ENCODE measurements at regions not wholly inside any gene's neighbourhood (a gene's known extent, or its start where the extent isn't known, plus 50 kb on each side); places are given as distances from the start of the nearest gene placed in this dataset.
A peak's percentile ranks its signal among the peaks of the same experiment; 100 is the strongest.

DNA sequence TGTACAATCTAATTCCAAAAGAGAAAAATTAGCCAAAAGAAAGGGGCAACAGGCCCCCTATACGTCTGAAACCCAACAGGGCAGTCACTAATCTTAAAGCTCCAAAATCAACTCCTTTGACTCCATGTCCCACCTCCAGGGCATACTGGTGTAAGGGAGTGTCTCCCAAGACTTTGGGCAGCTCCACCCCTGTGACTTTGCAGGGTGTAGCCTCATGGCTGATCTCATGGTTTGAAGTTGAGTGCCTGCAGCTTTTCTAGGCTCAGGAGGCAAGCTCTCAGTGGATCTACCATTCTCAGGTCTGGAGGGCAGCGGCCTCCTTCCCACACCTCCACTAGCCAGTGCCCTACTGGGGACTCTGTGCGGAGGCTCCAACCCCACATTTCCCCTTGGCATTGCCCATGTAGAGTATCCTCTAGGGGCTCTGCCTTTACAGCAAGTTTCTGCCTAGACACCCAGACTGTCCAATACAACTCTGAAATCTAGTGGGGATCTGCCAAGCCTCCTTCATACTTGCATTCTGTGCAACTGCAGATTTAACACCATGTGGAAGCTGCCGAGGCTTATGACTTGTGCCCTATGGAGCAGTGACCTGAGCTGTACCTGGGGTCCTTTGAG is 94.5 kb downstream of the TRIM29 start:
- H4K8ac ChIP-seq (replicated peaks; ENCODE audit: insufficient read length, low read depth, low read length): no peak overlapping the region
- TF ChIP-seq, protein P1, sequence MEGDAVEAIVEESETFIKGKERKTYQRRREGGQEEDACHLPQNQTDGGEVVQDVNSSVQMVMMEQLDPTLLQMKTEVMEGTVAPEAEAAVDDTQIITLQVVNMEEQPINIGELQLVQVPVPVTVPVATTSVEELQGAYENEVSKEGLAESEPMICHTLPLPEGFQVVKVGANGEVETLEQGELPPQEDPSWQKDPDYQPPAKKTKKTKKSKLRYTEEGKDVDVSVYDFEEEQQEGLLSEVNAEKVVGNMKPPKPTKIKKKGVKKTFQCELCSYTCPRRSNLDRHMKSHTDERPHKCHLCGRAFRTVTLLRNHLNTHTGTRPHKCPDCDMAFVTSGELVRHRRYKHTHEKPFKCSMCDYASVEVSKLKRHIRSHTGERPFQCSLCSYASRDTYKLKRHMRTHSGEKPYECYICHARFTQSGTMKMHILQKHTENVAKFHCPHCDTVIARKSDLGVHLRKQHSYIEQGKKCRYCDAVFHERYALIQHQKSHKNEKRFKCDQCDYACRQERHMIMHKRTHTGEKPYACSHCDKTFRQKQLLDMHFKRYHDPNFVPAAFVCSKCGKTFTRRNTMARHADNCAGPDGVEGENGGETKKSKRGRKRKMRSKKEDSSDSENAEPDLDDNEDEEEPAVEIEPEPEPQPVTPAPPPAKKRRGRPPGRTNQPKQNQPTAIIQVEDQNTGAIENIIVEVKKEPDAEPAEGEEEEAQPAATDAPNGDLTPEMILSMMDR (conservative IDR thresholded peaks at IDR 0.05): no peak
- no peak overlapping the region for H2BK5ac ChIP-seq (ENCODE audit: insufficient read length, low read length)
- peaks cover 25 to 26% of the 10 kb centered on the region in 2 experiments for H3K9me3 Mint-ChIP-seq
- no peak overlapping the region for H3K27ac ChIP-seq (ENCODE audit: insufficient read length, low read depth, low read length)
- no peak overlapping the region for H2BK20ac ChIP-seq (ENCODE audit: low read depth, low read length, poor library complexity, severe bottlenecking)
- H3K4me1 ChIP-seq (ENCODE audit: insufficient read depth, low read length): no peaks in the 10 kb centered on the region; the same call in 1 of the 2 replicates
- no peak overlapping the region for H3T11ph ChIP-seq (ENCODE audit: low read length)
- H3K79me2 ChIP-seq (ENCODE audit: insufficient read depth, low read length): no peaks in the 10 kb centered on the region
- H3K27me3 Mint-ChIP-seq (ENCODE audit: low read depth): peaks cover 14% of the 10 kb centered on the region
- H3K18ac ChIP-seq (ENCODE audit: insufficient read length, low read depth, low read length): no peak overlapping the region
- no peak overlapping the region for H3K9ac ChIP-seq (ENCODE audit: extremely low read depth, insufficient read length, low read length)
- H3K23me2 ChIP-seq (ENCODE audit: insufficient read length, low read depth, low read length, poor library complexity, severe bottlenecking): no peaks in the 10 kb centered on the region
- no CpG with 5 or more reads among the region's 4 CpGs for WGBS (ENCODE audit: extremely low coverage, insufficient read length, low lambda C conversion rate)
- H2BK12ac ChIP-seq (ENCODE audit: insufficient read length, low read depth, low read length): no peak overlapping the region
- H3K4me3 Mint-ChIP-seq: no peak overlapping the region
- H3K27me3 ChIP-seq (ENCODE audit: insufficient read depth, low read length): no peaks in the 10 kb centered on the region
- no peak overlapping the region for H2AFZ ChIP-seq (ENCODE audit: low read length)
- H3K4me1 Mint-ChIP-seq: peaks cover 13 to 21% of the 10 kb centered on the region in 2 experiments
- DNase-seq: peak; percentile 18
- no peak overlapping the region for H4K91ac ChIP-seq (ENCODE audit: insufficient read length, low read depth, low read length)
- H3K56ac ChIP-seq (ENCODE audit: insufficient read length, low read depth, low read length): no peak overlapping the region
- no peaks in the 10 kb centered on the region for H3K9me3 ChIP-seq (ENCODE audit: control insufficient read depth, low read depth, low read length)
- no peak overlapping the region for H2BK15ac ChIP-seq (ENCODE audit: low read depth, low read length)
- H2BK120ac ChIP-seq (ENCODE audit: low read depth, low read length, poor library complexity, severe bottlenecking): no peak overlapping the region
- H4K5ac ChIP-seq (ENCODE audit: insufficient read length, low read depth, low read length): no peak overlapping the region
- H3K27ac Mint-ChIP-seq: no peak overlapping the region
- no peak overlapping the region for H2AK5ac ChIP-seq (ENCODE audit: insufficient read length, low read length)
- H4K20me1 ChIP-seq (ENCODE audit: control insufficient read depth, insufficient read depth, insufficient read length): no peaks in the 10 kb centered on the region
- no peaks in the 10 kb centered on the region for H3K79me1 ChIP-seq (ENCODE audit: insufficient read depth, low read depth, low read length, poor library complexity, severe bottlenecking)
- no peak overlapping the region for H3K4me2 ChIP-seq (ENCODE audit: insufficient read depth, insufficient read length, low read length)
- no peak overlapping the region for H3K4ac ChIP-seq (ENCODE audit: low read depth, low read length)
- no peak overlapping the region for H3K23ac ChIP-seq (ENCODE audit: insufficient read length, low read depth, low read length)
- H3K14ac ChIP-seq (ENCODE audit: insufficient read depth, low read length): no peak overlapping the region
- H3K36me3 Mint-ChIP-seq (ENCODE audit: insufficient read depth in 1 of 3, low read depth in 3 of 3): peaks cover 5 to 24% (median 15%) of the 10 kb centered on the region in 3 experiments
